ENCODE measurements at regions not wholly inside any gene's neighbourhood (a gene's known extent, or its start where the extent isn't known, plus 50 kb on each side); places are given as distances from the start of the nearest gene placed in this dataset.

GRCh38 chr9:106283769-106284168 lies 579.2 kb upstream of the ZNF462 start:
- DNase-seq: no peak

DNA sequence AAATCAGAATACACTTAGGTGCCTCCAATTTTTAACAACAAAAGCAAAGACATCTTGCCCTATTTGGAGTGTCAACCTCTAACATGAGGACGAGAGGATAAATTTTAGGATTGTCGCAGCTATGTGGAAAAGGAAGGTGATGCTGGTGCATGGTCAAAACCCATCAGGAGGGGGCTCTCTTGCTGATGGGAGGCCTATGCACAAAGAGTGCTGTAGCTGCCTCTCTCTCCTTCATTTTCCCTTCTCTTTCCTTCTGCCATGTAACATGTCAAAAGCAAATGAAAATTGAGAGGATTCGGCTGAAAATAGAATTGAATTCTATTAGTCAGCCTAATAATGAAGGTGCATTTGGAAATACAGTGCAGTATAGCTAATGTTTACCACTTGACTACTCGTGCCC lies 578.7 kb upstream of the ZNF462 start:
- no peak for DNase-seq

DNA sequence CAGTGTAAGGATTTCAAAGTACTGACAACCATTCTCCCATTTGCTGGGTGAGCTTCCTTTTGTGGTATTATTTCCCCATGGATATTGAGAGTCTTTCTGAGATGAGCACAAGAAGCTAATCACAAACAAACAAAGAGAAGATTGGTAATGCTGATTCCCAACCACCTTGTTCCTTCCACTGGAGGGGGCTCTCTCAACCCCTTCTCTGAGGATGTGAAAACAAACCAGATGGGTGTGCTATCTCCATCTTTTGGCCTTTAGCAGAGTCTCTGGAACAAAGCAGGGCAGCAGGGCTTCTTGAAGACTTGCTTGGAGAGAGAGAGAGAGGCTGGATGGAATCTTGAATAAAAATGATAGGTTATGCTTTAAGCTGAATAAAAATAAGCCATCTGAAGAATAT lies 576.7 kb upstream of the ZNF462 start:
- DNase-seq: no peak

- DNase-seq: no peak
Measured at GRCh38 chr9:106287091-106287631, 575.8 kb upstream of the ZNF462 start.

DNA sequence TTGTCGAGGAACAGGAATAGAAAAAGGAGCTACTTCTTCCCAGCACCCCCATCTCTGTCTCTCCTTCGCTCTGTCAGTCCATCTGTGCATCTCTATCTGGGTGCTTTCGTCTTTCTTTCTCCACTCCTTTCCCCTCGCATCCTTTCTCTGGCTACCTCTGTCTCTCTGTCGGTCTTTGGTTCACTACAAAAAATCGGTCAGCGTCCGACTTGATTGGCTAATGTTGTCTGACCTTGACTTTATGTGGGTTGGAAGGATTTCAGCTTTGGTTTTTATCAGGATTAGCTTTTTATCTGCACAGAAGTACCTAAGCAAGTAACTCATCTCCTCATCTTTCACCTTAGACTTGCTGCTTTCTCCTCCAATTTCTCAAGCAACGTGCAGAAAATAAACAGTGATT lies 575.2 kb upstream of the ZNF462 start:
- no peak for DNase-seq

GRCh38 chr9:106288689-106289088 lies 574.3 kb upstream of the ZNF462 start:
- DNase-seq: no peak

- no peak for DNase-seq
Measured at GRCh38 chr9:106291786-106292185, 571.2 kb upstream of the ZNF462 start.

GRCh38 chr9:106296426-106296825 lies 566.5 kb upstream of the ZNF462 start:
- no peak for DNase-seq

- no peak for DNase-seq
Measured at GRCh38 chr9:106298997-106299396, 564.0 kb upstream of the ZNF462 start.

- DNase-seq: no peak
Measured at GRCh38 chr9:106304401-106304920, 558.5 kb upstream of the ZNF462 start.

DNA sequence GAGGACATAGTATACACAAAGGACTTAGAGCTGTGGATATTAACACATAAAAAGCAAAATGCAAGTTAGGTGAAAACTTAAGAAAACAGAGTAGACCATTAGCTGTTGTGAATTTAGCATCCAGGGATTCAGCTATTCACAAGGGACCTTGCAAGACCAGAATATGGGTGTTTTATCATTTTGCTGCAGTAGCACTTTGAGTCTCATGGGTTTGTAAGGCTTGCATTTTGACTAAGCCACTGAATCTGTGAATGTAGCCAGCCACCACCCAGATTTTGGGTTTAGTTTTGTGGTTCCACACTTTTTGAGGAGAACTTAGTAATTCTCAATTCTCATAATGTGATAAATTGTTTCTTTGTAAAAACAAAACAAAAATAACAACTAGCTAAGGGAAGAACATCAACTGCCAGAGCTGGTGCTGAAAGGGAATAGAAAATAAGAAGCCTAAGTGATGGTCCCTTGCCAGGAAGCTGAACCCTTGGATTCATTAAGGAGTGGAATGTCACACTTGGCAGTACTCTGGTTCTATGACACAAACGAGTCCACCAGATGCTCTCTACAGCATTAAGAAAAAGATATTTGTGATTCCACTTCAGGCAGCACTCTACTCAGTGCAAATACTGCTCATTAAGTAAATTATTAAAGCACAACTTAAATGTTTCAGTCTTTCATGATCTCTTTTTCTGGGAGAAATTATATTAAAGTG lies 557.4 kb upstream of the ZNF462 start:
- DNase-seq: no peak

GRCh38 chr9:106307670-106308069 lies 555.3 kb upstream of the ZNF462 start:
- no peak for DNase-seq

GRCh38 chr9:106309925-106310324 lies 553.0 kb upstream of the ZNF462 start:
- no peak for DNase-seq

- DNase-seq: no peak
Measured at GRCh38 chr9:106310782-106311181, 552.2 kb upstream of the ZNF462 start.

DNA sequence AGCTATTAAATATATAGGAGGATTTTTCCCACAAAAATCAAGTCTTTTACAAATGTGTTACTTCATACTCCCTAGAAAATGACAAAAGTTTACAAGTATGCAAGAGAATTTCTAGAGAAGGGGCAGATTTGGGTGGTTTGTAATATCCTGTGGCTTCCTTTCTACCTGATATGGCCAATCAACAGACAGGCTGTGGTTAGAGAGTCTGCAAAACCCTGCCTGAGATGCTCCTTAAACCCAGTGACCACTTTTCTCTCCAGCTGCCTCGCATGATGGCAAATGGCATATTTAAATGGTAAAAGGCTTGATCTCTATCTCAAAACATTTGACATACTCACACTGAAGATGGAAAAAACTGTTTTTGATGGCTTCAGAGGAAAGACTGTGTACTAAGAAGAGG lies 550.1 kb upstream of the ZNF462 start:
- DNase-seq: no peak

DNA sequence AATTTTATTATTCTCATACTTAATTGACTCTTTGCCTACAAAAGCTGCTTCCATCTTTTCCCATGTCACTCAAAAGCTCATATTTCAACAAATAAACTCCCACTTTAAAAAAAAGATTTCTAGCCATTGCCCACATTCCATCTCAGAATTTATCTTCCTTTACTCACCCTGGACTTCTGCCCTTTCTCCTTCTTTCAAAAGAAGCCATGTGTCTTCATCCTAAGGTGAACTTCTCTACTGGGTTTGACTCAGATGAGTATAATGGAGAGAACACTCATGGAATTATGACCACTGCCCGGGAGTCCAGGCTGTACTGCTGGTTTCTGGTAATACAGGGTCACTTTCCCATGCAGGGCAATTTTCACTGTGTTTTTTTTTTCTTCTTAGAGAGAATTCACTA lies 548.5 kb upstream of the ZNF462 start:
- DNase-seq: no peak

DNA sequence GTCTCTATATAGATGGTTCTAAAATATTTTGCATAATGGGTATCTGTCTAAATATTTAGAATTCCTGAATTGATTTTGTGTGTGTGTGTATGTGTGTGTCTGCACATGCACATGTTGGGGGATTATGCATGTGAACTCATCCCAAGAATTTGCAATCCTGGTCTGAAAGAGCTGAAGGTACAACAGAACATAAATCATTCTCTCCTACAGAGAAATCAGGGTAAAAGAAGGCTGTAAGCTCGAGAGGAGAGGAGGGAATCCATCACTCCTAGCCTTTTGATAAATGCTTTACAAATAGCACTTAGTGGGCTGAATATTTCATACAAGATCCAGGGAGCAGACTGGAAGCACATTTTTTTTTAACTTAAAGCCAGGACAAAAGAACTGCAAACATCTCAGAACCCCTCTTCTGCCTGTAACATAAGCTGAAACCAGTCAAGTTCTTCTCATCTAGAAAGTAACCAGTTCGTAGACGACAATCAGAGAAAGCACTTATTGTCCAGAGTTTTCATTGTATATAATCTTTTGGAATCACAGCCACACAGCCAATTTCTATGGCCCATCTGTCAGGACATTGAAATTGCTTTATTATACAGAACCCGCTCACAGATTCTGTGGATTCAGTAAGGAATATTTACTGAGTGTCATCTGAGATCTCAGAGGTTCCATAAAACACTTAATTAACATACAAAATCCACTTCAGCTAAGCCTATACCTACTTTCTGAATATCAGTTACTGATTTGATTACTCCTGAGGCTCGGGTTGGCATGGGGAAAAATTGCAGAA lies 541.4 kb upstream of the ZNF462 start:
- DNase-seq: no peak

- no peak for DNase-seq
Measured at GRCh38 chr9:106322706-106323245, 540.2 kb upstream of the ZNF462 start.

DNA sequence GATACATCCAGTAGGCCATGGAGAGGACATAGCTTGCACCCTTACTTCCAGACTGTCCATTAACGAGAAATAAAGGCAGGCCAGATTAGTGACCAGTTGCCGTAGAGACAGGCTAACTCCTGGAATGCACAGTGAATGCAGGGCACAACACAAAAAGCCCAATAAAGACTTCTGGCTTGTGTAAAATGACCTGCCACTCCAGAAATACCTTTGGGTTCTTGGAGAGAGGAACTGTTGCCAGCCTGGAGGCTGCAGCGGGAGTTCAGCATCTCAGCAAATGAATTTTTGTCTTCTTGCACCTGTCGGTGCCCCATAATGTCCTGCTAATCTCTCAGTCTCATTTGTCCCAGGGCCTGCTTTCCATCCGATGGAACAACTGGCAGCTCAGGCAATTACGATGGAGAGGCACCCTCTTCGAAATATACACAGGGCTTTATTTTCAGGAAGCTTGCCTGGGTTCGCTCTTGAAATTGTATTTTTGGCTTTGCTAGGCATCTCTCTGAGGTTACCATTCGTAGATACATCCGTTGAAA lies 538.8 kb upstream of the ZNF462 start:
- no peak for DNase-seq

GRCh38 chr9:106324591-106325280 lies 538.2 kb upstream of the ZNF462 start:
- DNase-seq: no peak

GRCh38 chr9:106326493-106326892 lies 536.5 kb upstream of the ZNF462 start:
- DNase-seq: no peak

GRCh38 chr9:106333481-106333880 lies 529.5 kb upstream of the ZNF462 start:
- no peak for DNase-seq

GRCh38 chr9:106334081-106334480 lies 528.9 kb upstream of the ZNF462 start:
- no peak for DNase-seq

Data from kidney glomerular epithelial cell (primary cell).